22Rv1 (cell line): ENCODE measurements at regions not wholly inside any gene's neighbourhood (a gene's known extent, or its start where the extent isn't known, plus 50 kb on each side); places are given as distances from the start of the nearest gene placed in this dataset.

Source experiments
- ZFX ChIP-seq: fragments of 450-650 bp; IDR thresholded peaks from 2 replicates; pipeline ENCODE4 v1.6.1; 2017; ENCODE audit warnings: antibody characterized with exemption, borderline replicate concordance
- TF ChIP-seq, protein P1 (sequence below): fragments of 450-650 bp; IDR thresholded peaks from 2 replicates; pipeline ENCODE4 v1.5.1; 2017; ENCODE audit warnings: mild to moderate bottlenecking

DNA sequence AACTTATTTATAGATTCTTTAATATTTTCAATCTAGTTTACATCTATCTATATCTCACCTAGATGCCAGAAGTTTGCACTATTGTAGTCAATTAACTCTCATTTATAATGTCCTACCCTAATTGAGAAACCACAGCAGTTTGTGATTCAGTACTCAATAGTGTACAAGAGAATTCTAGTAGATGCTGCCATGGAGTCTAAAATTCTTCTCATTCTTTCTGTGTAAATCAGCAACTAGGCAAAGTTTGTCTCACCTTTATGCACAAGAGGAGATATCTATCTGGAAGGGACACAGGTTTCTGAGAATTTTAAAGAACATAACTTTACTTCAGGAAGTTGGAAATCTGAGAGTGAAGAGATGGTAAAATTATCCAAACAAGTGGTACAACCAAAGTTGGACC lies 173.0 kb upstream of the FBXL7 start:
- TF ChIP-seq, protein P1, sequence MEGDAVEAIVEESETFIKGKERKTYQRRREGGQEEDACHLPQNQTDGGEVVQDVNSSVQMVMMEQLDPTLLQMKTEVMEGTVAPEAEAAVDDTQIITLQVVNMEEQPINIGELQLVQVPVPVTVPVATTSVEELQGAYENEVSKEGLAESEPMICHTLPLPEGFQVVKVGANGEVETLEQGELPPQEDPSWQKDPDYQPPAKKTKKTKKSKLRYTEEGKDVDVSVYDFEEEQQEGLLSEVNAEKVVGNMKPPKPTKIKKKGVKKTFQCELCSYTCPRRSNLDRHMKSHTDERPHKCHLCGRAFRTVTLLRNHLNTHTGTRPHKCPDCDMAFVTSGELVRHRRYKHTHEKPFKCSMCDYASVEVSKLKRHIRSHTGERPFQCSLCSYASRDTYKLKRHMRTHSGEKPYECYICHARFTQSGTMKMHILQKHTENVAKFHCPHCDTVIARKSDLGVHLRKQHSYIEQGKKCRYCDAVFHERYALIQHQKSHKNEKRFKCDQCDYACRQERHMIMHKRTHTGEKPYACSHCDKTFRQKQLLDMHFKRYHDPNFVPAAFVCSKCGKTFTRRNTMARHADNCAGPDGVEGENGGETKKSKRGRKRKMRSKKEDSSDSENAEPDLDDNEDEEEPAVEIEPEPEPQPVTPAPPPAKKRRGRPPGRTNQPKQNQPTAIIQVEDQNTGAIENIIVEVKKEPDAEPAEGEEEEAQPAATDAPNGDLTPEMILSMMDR = no peak
- no peak for TF ChIP-seq ZFX
